Fibroblast of peridontal ligament (primary cell): ENCODE measurements at regions not wholly inside any gene's neighbourhood (a gene's known extent, or its start where the extent isn't known, plus 50 kb on each side); places are given as distances from the start of the nearest gene placed in this dataset.

ENCODE experiments used
- DNase-seq: peaks from one replicate; pipeline ENCODE4 v3.0.0-alpha.2; 2010; ENCODE audit errors: extremely low read depth

DNA sequence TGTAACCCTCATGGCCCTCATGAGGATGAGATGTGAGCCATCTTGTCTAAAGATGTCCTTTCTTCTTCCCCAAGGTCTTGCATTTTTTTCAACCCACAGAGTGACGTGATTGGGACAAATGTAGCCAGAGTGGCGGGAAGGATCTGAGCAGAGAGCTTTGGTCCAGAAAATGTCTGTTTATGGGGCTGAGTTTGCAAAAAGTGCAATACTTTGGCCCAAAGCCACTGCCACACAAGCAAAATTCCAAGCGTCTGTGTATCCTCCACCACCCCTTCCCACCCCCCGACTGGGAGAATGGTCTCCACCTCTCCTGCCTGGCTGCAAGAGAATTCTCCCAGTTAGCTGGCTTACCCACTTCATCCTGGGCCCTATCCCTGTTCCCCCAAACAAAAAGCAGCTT, 246.9 kb upstream of the LRIG1 start:
- no peak for DNase-seq

GRCh38 chr3:66748175-66748876, 247.5 kb upstream of the LRIG1 start:
- peak; percentile 29 for DNase-seq

DNA sequence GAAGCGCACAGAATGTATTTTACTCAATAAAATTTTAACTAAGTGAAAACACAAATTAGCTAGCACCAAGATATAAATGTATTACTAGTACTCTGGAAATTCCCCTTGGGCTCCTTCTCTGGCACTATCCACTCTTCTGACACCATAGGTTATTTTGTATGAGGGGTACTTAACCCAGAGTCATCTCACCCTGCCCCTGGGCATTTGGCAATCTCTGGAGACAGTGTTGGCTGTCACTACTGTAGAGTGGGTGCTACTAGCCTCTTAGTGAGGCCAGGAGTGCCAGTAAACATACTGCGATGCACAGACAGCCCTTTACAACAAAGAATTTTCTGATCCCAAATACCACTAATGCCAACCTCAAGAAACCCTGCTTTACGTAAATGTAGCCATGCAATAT, 246.3 kb upstream of the KBTBD8 start:
- no peak for DNase-seq

- DNase-seq, result no peak
Measured at GRCh38 chr3:66753670-66754069, 244.4 kb upstream of the KBTBD8 start.

GRCh38 chr3:66754613-66755012, 243.5 kb upstream of the KBTBD8 start:
- no peak for DNase-seq

DNA sequence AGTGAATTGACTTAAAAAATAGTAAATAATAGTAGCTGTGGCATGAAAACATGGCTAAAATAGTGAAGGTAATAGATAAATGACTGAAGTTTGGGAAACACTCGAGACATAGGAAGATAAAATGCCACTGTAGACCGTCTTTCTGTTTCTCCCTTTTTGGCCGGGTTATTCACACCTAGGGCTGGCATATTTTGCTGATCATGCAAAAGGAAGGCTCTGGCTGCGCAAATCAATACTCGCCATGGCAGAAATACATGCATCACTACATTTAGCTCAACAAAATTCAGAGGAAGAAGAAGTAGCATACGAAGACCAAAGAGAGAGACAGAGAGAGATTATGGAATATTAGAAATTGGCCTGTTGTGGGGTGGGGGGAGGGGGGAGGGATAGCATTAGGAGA, 242.2 kb upstream of the KBTBD8 start:
- no peak for DNase-seq

- no peak for DNase-seq
Measured at GRCh38 chr3:66756468-66757036, 241.6 kb upstream of the KBTBD8 start.

- peak; percentile 19 for DNase-seq
Measured at GRCh38 chr3:66761093-66761780, 236.9 kb upstream of the KBTBD8 start.

DNA sequence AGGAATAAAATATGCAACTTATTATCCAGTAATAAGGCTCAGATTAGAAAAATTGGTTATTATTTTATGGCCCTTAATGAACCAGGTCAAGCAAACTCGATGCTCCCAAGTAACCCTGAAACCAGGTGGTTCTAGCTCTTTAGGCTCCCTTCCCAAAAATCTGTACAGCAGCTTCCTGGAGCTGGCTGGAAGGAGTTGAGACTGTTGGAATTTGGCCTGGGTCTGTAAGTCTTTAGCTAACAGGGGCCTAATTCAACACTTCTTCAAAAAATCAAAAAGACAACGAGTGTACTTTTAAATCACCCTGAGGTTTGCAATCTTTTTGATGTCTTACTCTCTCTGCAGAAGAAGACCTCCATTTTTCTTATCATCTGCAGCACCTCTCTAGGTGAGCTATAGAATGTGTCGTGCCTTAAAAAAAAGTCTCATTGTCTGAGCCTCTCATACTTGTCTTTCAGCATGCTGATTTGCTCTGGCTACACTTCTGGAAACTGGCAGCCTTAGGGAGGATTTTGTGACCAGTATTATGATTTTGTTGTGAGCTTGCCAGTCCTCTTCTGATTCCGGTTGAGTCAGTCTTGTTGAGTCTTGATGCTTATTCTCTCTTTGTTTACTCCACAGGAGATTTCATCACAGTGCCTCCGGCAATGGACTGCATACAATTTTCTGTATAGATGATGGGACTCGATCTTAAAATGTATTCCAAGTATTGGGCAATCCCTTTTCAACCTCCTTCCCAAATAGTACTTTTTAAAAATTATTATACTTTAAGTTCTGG, 235.0 kb upstream of the KBTBD8 start:
- DNase-seq, result peak; percentile 93

- no peak for DNase-seq
Measured at GRCh38 chr3:66778107-66778506, 220.0 kb upstream of the KBTBD8 start.

GRCh38 chr3:66778777-66779176, 219.3 kb upstream of the KBTBD8 start:
- DNase-seq, result no peak

GRCh38 chr3:66785191-66785909, 212.8 kb upstream of the KBTBD8 start:
- no peak for DNase-seq

DNA sequence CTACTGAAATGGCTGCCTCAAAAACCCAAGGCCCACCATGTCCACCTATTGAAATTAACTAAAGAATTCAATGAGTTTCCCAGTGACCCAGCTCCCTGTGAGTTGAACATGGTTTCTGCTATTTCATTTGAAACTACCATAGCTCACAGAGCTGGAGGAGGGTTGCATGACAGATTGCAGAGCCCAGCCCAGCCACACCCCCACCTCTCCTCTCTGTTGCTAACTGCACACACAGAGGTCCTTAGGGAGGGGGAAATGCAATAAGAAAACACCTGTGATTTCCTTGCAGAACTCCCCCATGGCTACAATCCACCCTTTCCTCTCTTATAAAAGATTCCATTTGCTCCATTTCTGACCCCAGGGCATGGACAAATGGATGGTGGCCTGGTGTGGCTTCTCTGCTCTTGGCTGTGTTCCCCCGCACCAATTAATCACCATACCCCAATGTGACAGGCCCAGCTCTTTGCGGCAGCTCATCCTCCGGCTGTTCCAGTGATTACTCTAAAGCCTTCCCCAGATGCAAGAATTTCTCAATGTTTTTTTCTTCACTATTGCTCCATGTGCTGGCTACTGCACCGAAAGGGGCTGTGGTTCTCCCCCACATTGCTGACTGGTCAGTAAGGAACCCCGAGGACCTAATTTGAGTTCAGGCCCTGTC, 208.4 kb upstream of the KBTBD8 start:
- no peak for DNase-seq

DNA sequence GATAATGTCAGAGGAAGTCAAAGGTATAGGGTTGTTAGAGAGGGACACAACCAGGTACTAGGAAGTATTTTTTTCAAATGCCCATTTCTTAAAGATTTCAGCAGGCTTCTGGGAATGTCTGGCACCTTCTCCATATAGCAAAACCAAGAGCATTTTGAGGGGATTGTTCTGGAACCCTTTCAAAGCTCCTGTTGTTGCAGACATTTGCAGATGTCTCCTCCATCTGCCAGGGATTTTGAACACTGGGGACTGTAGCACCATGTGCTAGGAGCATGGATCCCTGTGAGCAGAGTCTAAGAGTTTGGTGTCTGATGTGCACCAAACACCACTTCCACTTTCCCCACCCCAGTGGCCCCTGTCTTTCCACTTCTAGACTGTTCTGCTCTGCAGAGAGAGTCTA, 206.0 kb upstream of the KBTBD8 start:
- DNase-seq, result no peak

DNA sequence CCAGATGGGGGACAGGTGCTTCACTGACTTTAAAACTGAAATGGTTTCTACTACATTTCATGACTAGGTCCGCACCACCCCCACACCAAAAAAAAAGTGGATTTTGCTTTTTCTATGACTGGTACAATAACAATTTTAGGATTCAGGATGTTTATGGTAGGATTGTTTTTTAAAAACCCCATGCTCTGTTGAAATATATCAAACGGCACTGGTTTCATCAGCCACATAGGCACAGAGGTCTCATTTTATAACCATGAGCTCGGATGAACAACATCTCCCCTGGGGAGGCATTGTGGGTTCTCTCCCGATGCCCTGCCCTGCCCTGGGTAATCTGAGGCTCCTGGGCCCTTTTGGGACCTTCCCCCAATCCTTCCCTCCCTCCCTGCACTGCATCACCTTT, 202.7 kb upstream of the KBTBD8 start:
- peak; percentile 92 for DNase-seq

- DNase-seq, result no peak
Measured at GRCh38 chr3:66796343-66796742, 201.8 kb upstream of the KBTBD8 start.

DNA sequence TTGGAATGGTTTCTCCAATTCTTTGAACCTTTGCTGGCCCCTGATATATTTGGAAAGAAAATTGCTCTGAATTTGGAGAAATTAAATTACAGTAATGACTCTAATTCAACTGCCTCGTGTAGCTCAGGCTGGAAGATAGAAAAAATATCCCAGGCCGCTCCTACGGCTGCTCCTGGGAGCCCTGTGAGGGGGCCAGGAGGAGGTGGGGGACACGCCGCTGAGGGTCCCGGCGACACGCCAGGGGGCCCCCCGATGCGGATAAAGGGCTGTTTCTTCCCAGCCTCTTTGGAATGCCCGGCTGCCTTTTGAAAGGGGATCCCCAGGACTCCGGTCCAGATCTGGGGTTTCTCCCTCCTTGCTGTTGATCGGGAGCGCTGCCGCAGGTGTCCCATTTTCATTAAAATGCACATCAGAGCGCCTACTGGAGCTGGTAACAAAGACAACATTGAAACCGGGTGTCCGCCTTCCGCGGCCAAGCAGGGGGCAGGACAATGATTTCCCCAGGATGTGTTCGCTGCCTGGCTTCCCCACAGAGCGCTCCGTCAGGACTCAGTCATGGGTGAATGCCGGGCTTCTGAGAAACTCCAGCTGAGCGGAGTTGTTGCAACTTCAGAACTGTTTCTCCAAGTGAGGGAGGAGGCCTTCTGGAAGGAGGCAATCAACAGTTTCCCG, 200.1 kb upstream of the KBTBD8 start:
- DNase-seq, result peak; percentile 91

- no peak for DNase-seq
Measured at GRCh38 chr3:66800941-66801545, 197.1 kb upstream of the KBTBD8 start.

DNA sequence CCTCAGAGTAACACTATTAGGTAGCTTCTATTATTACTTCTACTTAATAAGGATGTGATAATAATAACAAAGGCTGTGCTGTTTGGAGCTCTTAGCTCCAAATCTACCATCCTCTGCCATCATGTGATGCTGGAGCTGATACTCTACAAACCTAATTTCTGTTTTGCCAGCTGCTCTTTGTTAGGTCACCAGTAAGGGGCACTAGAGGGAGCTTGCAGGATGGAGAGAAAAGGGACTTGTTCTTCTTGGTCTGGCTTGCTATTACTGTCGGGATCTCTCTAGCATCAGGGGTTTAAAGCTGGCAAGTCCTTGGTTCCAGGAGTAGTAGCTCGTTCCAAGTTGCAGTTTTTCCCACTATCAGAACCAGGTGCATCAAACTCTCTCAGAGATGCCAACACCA, 194.9 kb upstream of the KBTBD8 start:
- DNase-seq, result no peak
